ENCODE measurements at regions not wholly inside any gene's neighbourhood (a gene's known extent, or its start where the extent isn't known, plus 50 kb on each side); places are given as distances from the start of the nearest gene placed in this dataset.

- Histone ChIP-seq H3K36me3 (no peaks in the 10 kb centered on the region), H3K27ac (no peak overlapping the region), H3K4me3 (no peak overlapping the region), H3K4me1 (ENCODE audit: insufficient read depth) (no peaks in the 10 kb centered on the region), H3K9me3 (no peaks in the 10 kb centered on the region), H3K27me3 (no peaks in the 10 kb centered on the region)
- TF ChIP-seq CTCF (IDR thresholded peaks at IDR 0.05): no peak
- DNase-seq: no peak
- intact Hi-C loops (cut with DNase I): no loop called here
- 76 to 94% (median 86%) methylated on average over 3 of the region's 3 CpGs for WGBS, 3 donors
These were observed 110.8 kb downstream of the DLEU7 start for GRCh38 chr13:50732712-50733111.

- Histone ChIP-seq H3K4me3 (no peak overlapping the region), H3K36me3 (no peaks in the 10 kb centered on the region), H3K4me1 (ENCODE audit: insufficient read depth) (no peaks in the 10 kb centered on the region), H3K27ac (no peak overlapping the region), H3K27me3 (no peaks in the 10 kb centered on the region), H3K9me3 (no peaks in the 10 kb centered on the region)
- DNase-seq: no peak
- TF ChIP-seq POLR2A (IDR thresholded peaks at IDR 0.05) (no peak), EP300 (IDR thresholded peaks at IDR 0.05) (no peak), CTCF (IDR thresholded peaks at IDR 0.05) (no peak)
- intact Hi-C loops (cut with DNase I): no loop called here
- WGBS, 3 donors: 83 to 89% (median 87%) methylated on average over 3 of the region's 3 CpGs
These were observed 110.1 kb downstream of the DLEU7 start for GRCh38 chr13:50733392-50733791.

GRCh38 chr13:50735071-50735470 lies 108.4 kb downstream of the DLEU7 start:
- no peaks in the 10 kb centered on the region for H3K36me3 ChIP-seq
- no peak overlapping the region for H3K4me3 ChIP-seq
- TF ChIP-seq CTCF (IDR thresholded peaks at IDR 0.05): no peak
- intact Hi-C loops (cut with DNase I): no loop called here
- no peaks in the 10 kb centered on the region for H3K4me1 ChIP-seq (ENCODE audit: insufficient read depth)
- H3K27me3 ChIP-seq: no peaks in the 10 kb centered on the region
- no peak for DNase-seq
- H3K27ac ChIP-seq: no peak overlapping the region
- H3K9me3 ChIP-seq: no peaks in the 10 kb centered on the region

GRCh38 chr13:50740052-50740741 lies 103.3 kb downstream of the DLEU7 start:
- Histone ChIP-seq H3K27ac (no peak overlapping the region), H3K27me3 (no peaks in the 10 kb centered on the region), H3K36me3 (no peaks in the 10 kb centered on the region), H3K9me3 (no peaks in the 10 kb centered on the region), H3K4me3 (no peak overlapping the region), H3K4me1 (ENCODE audit: insufficient read depth) (no peaks in the 10 kb centered on the region)
- 77 to 81% (median 79%) methylated on average over 3 of the region's 3 CpGs for WGBS, 3 donors
- TF ChIP-seq EP300 (IDR thresholded peaks at IDR 0.05) (no peak), CTCF (IDR thresholded peaks at IDR 0.05) (no peak), POLR2A (IDR thresholded peaks at IDR 0.05) (no peak)
- intact Hi-C loops (cut with DNase I): no loop called here
- no peak for DNase-seq

Data from ovary (tissue), 7 donors.